GM23248 (cell line): ENCODE measurements at regions not wholly inside any gene's neighbourhood (a gene's known extent, or its start where the extent isn't known, plus 50 kb on each side); places are given as distances from the start of the nearest gene placed in this dataset. TPM values are rescaled to one million over a fixed set of nuclear protein-coding genes. Genes with fewer than 3 reads are reported as not detected.

Source experiments
- DNase-seq: peaks from one replicate; pipeline ENCODE4 v3.0.0-alpha.2; 2015
- H2AFZ ChIP-seq: fragments of 200-600 bp; sonication (generic); 2 replicates; pipeline ENCODE4 v1.6.1; 2016; ENCODE audit warnings: antibody characterized with exemption
- H3F3A ChIP-seq: fragments of 200-600 bp; sonication (generic); 2 replicates; pipeline ENCODE4 v1.6.1; 2016; ENCODE audit warnings: mild to moderate bottlenecking, antibody characterized with exemption, mixed run types; ENCODE audit not compliant: insufficient read depth
- H3K27ac ChIP-seq: fragments of 200-600 bp; sonication (generic); 2 replicates; pipeline ENCODE4 v1.5.1; 2016; ENCODE audit warnings: mild to moderate bottlenecking
- H3K27me3 ChIP-seq: fragments of 200-600 bp; sonication (generic); replicated peaks from 2 replicates; pipeline ENCODE4 v1.6.1; 2016; ENCODE audit warnings: mild to moderate bottlenecking; ENCODE audit not compliant: insufficient read depth
- H3K36me3 ChIP-seq: fragments of 200-600 bp; sonication (generic); 2 replicates; pipeline ENCODE4 v1.6.1; 2016; ENCODE audit warnings: low read depth, mild to moderate bottlenecking
- H3K4me1 ChIP-seq: fragments of 200-600 bp; sonication (generic); 2 replicates; pipeline ENCODE4 v1.6.1; 2016; ENCODE audit warnings: mild to moderate bottlenecking; ENCODE audit not compliant: insufficient read depth
- H3K4me2 ChIP-seq: fragments of 200-600 bp; sonication (generic); one replicate; pipeline ENCODE4 v1.6.1; 2016; ENCODE audit warnings: mild to moderate bottlenecking; ENCODE audit not compliant: unreplicated experiment
- H3K4me3 ChIP-seq: fragments of 200-600 bp; sonication (generic); 2 replicates; pipeline ENCODE4 v1.5.1; 2016; ENCODE audit warnings: mild to moderate bottlenecking
- H3K79me2 ChIP-seq: fragments of 200-600 bp; sonication (generic); 2 replicates; pipeline ENCODE4 v1.6.1; 2016; ENCODE audit warnings: mild to moderate bottlenecking; ENCODE audit not compliant: insufficient read depth
- H3K9ac ChIP-seq: fragments of 200-600 bp; sonication (generic); 2 replicates; pipeline ENCODE4 v1.6.1; 2016; ENCODE audit warnings: mild to moderate bottlenecking
- H3K9me2 ChIP-seq: fragments of 200-600 bp; sonication (generic); 2 replicates; pipeline ENCODE4 v1.6.1; 2016; ENCODE audit warnings: mixed run types, mild to moderate bottlenecking, moderate library complexity; ENCODE audit not compliant: insufficient read depth
- H3K9me3 ChIP-seq: fragments of 200-600 bp; sonication (generic); one replicate; pipeline ENCODE4 v1.6.1; 2017; ENCODE audit warnings: low read depth
- H4K20me1 ChIP-seq: fragments of 200-600 bp; sonication (generic); 2 replicates; pipeline ENCODE4 v1.6.0; 2016; ENCODE audit not compliant: insufficient read depth
- EZH2 ChIP-seq: fragments of 200-600 bp; sonication (generic); IDR thresholded peaks from 2 replicates; pipeline ENCODE4 v1.6.1; 2018; ENCODE audit warnings: antibody characterized with exemption, mild to moderate bottlenecking; ENCODE audit not compliant: insufficient read depth, poor library complexity, severe bottlenecking
- EZH2phosphoT487 ChIP-seq: fragments of 200-600 bp; sonication (generic); IDR thresholded peaks from 2 replicates; pipeline ENCODE4 v1.6.1; 2018; ENCODE audit warnings: antibody characterized with exemption, moderate library complexity, mild to moderate bottlenecking, low read depth; ENCODE audit not compliant: insufficient read depth
- WGBS, 2 experiments: methylation state at CpG; one replicate each; pipeline ENCODE4 v1.1.6; 2015 to 2017; ENCODE audit warnings: low lambda C conversion rate in 2 of 2, low coverage in 1 of 2; ENCODE audit errors: missing lambda C conversion rate in 2 of 2; 5-methylcytosine and 5-hydroxymethylcytosine counted together
- in situ Hi-C: fragments of 300-500 bp; cut with MboI; formaldehyde crosslinking; loops from 2 replicates; pipeline ENCODE4 v1.15.0; 2020
- small RNA-seq: library from RNA; depleted of rRNA; stranded (forward); fragments of <200 nt; gene quantifications from one replicate; pipeline ENCODE3, GENCODE V24; 2014; ENCODE audit warnings: low read depth, low replicate concordance

- 11 to 26% methylated on average over 1 of the region's 1 CpG for WGBS, 2 experiments
Observed at GRCh38 chr7:39891894-39892293, 58.2 kb upstream of the CDK13 start.

DNA sequence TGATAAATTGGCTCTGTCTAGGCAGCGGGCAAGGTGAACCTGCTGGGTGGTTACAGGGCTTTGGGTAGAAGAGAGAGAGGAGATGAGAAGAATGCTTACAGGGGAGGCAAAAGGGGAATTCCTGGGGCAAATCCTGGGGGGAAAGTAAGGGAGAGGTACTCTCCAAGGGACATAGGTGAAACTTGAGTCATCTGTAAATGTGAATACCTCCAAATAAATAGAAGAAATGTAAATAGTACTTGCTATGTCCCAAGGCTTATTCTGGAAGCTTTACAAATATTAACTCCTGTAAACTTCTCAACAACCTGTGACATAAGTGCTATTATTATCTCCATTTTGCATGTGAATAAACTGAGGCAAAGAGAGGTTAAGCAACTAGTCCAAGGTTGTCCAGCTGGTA, 57.7 kb upstream of the CDK13 start:
- Histone ChIP-seq H3K27ac (no peak overlapping the region), H3K9me2 (no peaks in the 10 kb centered on the region), H3F3A (no peaks in the 10 kb centered on the region), H4K20me1 (no peaks in the 10 kb centered on the region), H2AFZ (no peak overlapping the region), H3K9me3 (no peaks in the 10 kb centered on the region), H3K79me2 (no peaks in the 10 kb centered on the region), H3K4me3 (no peak overlapping the region), H3K27me3 (peaks cover 13% of the 10 kb centered on the region), H3K4me2 (no peak overlapping the region), H3K36me3 (no peaks in the 10 kb centered on the region), H3K9ac (no peak overlapping the region), H3K4me1 (no peaks in the 10 kb centered on the region)
- in situ Hi-C loops: loop anchor here (10.0 kb wide), 1 partner anchor 162 kb away; no protein-coding TSS in a partner anchor
- TF ChIP-seq EZH2phosphoT487 (no peak), EZH2 (no peak)
- WGBS, 2 experiments: 46 to 47% methylated on average over 1 of the region's 1 CpG
- no peak for DNase-seq

More at GRCh38 chr7:39891894-39892293, 58.2 kb upstream of the CDK13 start:
- Histone ChIP-seq H3K4me1 (no peaks in the 10 kb centered on the region), H3K4me3 (no peak overlapping the region), H3K9me3 (no peaks in the 10 kb centered on the region), H3F3A (no peaks in the 10 kb centered on the region), H4K20me1 (no peaks in the 10 kb centered on the region), H3K36me3 (no peaks in the 10 kb centered on the region), H3K4me2 (no peak overlapping the region), H3K9ac (no peak overlapping the region), H3K27me3 (peaks cover 13% of the 10 kb centered on the region), H3K9me2 (no peaks in the 10 kb centered on the region), H3K79me2 (no peaks in the 10 kb centered on the region), H2AFZ (no peak overlapping the region), H3K27ac (no peak overlapping the region)
- in situ Hi-C loops: loop anchor here (10.0 kb wide), 1 partner anchor 163 kb away; no protein-coding TSS in a partner anchor
- DNase-seq: no peak
- TF ChIP-seq EZH2: no peak
- no peak for TF ChIP-seq EZH2phosphoT487

DNA sequence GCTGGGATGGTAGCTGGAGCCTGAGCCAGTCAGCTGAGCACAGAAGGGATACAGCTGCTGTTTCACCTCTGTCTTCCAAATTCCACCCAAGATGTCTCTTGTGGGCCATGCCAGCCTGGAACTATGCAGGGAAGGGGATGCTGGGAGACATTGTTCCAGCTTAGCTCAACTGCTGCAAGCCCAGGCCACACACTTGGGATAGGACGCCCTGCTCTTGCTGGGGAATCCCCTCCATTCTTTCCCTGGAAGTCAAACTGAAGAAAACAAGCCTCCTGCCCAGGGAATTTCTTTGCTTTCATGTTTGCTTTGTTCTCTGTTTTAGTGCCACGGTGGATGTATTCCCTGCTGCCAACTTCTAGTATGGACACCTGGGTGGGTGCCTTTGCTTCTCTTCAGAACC, 55.2 kb upstream of the CDK13 start:
- no peaks in the 10 kb centered on the region for H3K36me3 ChIP-seq
- H3K9me2 ChIP-seq: no peaks in the 10 kb centered on the region
- no peak overlapping the region for H3K9ac ChIP-seq
- in situ Hi-C loops: loop anchor here (10.0 kb wide), 1 partner anchor 160 kb away; no protein-coding TSS in a partner anchor
- peaks cover 20% of the 10 kb centered on the region for H3K27me3 ChIP-seq
- H3F3A ChIP-seq: no peaks in the 10 kb centered on the region
- no peaks in the 10 kb centered on the region for H3K79me2 ChIP-seq
- no peak for TF ChIP-seq EZH2phosphoT487
- no peak overlapping the region for H3K4me2 ChIP-seq
- no peak for DNase-seq
- no peak overlapping the region for H3K4me3 ChIP-seq
- H2AFZ ChIP-seq: no peak overlapping the region
- H3K4me1 ChIP-seq: no peaks in the 10 kb centered on the region
- no peaks in the 10 kb centered on the region for H3K9me3 ChIP-seq
- no peaks in the 10 kb centered on the region for H4K20me1 ChIP-seq
- WGBS, 2 experiments: 36 to 38% methylated on average over 2 of the region's 2 CpGs
- H3K27ac ChIP-seq: no peak overlapping the region

GRCh38 chr7:39896840-39897239, 53.2 kb upstream of the CDK13 start:
- Histone ChIP-seq H3K4me2 (no peak overlapping the region), H3K9me3 (no peaks in the 10 kb centered on the region), H3K27ac (no peak overlapping the region), H3K4me3 (no peak overlapping the region), H4K20me1 (no peaks in the 10 kb centered on the region), H3K79me2 (no peaks in the 10 kb centered on the region), H3K27me3 (peaks cover 37% of the 10 kb centered on the region), H3K9ac (no peak overlapping the region), H3F3A (no peaks in the 10 kb centered on the region), H2AFZ (peak overlapping the region; percentile 57; the same call in 1 of the 2 replicates), H3K9me2 (no peaks in the 10 kb centered on the region), H3K36me3 (no peaks in the 10 kb centered on the region), H3K4me1 (no peaks in the 10 kb centered on the region)
- in situ Hi-C loops: loop anchor here (10.0 kb wide), 1 partner anchor 158 kb away; no protein-coding TSS in a partner anchor
- no peak for DNase-seq
- no peak for TF ChIP-seq EZH2phosphoT487
- TF ChIP-seq EZH2: no peak
- WGBS, 2 experiments: 76 to 81% methylated on average over 9 of the region's 9 CpGs

DNA sequence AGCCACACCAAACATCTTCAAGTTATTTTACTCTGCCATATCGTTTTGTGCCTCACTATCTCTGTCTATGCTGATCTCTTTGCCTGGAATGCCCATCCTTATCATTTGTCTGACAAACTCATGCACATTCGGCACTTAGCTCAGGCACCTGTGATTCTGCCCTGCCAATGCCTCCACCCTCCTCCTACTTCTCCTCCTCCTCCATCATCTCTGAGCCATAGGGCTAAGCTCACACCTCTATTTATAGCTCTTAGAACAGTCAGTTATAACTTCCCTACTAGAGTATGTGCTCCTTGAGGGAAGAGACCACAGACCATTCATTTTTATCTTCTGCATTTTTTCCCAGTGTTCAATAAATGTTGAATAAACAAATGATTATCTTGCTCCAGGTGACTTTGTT, 51.2 kb upstream of the CDK13 start:
- TF ChIP-seq EZH2: no peak
- no peak for TF ChIP-seq EZH2phosphoT487

More for the DNA sequence above, 51.2 kb upstream of the CDK13 start:
- H3K36me3 ChIP-seq: no peaks in the 10 kb centered on the region
- no peak overlapping the region for H3K27ac ChIP-seq
- no peak overlapping the region for H3K4me3 ChIP-seq
- H2AFZ ChIP-seq: no peak overlapping the region
- no peak overlapping the region for H3K9ac ChIP-seq
- DNase-seq: no peak
- H3K27me3 ChIP-seq: peaks cover 24% of the 10 kb centered on the region
- 3% methylated on average over 2 of the region's 2 CpGs for whole genome bisulfite sequencing, 2 experiments
- no peaks in the 10 kb centered on the region for H4K20me1 ChIP-seq
- no peaks in the 10 kb centered on the region for H3K9me3 ChIP-seq
- H3K79me2 ChIP-seq: no peaks in the 10 kb centered on the region
- in situ Hi-C loops: loop anchor here (10.0 kb wide), 1 partner anchor 156 kb away; no protein-coding TSS in a partner anchor
- no peaks in the 10 kb centered on the region for H3K9me2 ChIP-seq
- H3K4me2 ChIP-seq: no peak overlapping the region
- no peaks in the 10 kb centered on the region for H3K4me1 ChIP-seq
- no peaks in the 10 kb centered on the region; the same call in 1 of the 2 replicates for H3F3A ChIP-seq

Small RNAs in the stretch of these regions (small RNA-seq; reads per million reads assigned to genes)
- gene RN7SL496P: not detected
- gene RNU6-719P: not detected
